COLO668 (cell line): ENCODE measurements at regions not wholly inside any gene's neighbourhood (a gene's known extent, or its start where the extent isn't known, plus 50 kb on each side); places are given as distances from the start of the nearest gene placed in this dataset.
A peak's percentile ranks its signal among the peaks of the same experiment; 100 is the strongest.
"Not testable (repeated sequence)": the region's sequence is repeated elsewhere in the genome, so short reads cannot be mapped to it uniquely, and the experiment has no call there.

Experiments used
- DNase-seq: peaks from one replicate; lab custom pipeline; 2025; ENCODE audit not compliant: unreplicated experiment; lab: John Stamatoyannopoulos, UW

DNA sequence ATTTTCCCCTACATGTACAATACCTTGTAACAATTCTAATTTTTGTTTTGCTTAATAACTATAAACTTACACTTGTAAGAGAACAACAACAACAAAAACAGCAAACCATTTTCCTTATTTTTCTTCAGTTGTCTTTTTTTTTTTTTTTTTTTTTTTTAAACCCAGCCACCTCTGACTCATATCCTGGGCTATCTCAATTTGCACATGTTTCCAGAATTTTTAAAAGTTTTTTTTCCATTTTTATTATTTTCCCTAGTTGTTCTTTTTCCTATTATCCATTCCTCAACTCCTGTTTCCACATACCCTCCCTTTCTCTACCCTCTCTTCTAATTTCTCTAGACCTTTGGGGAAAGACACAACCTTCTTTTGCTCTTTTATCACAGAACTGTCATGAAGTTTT lies 112.5 kb downstream of the EFEMP1 start:
- no peak for DNase-seq

DNA sequence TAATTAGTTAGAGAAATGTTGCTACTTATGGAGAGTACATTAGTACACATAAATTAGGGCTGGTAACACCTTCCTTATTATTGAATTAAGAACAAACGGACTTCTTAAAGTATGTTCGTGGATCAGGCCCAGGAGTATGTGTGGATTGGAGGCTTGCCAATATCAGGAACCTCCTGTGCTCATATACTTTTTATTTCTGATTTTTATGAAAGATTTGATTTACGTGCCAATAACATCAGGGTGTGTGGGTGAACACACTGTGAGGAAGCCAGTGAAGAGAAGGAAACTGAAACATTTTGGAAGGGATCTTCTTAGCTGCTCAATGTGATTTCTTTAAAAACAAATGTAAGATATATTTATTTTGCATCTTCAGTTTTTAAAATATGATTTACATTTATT lies 113.0 kb downstream of the EFEMP1 start:
- DNase-seq = no peak

- no peak for DNase-seq
Measured at GRCh38 chr2:55809875-55810621, 113.5 kb downstream of the EFEMP1 start.

DNA sequence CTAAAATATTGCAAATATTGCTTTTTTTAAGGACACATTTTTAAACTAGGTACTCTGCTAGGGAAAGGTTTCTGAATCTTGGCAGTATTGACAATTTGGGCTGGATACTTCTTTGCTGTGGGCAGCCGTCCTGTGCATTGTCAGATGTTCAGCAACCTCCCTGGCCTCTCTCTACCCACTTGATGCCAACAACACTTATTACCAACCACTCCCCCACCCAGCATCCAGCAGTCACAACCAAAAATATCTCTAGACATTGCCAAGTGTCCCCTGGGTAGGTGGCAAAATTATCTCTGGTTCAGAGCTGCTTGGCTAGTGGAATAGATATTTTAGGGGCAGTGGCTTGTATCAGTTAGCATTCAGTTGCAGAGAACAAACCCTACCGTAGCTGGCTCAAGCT lies 114.3 kb upstream of the PNPT1 start:
- DNase-seq = no peak

- no peak for DNase-seq
Measured at GRCh38 chr2:55805686-55806085, 112.0 kb upstream of the PNPT1 start.

DNA sequence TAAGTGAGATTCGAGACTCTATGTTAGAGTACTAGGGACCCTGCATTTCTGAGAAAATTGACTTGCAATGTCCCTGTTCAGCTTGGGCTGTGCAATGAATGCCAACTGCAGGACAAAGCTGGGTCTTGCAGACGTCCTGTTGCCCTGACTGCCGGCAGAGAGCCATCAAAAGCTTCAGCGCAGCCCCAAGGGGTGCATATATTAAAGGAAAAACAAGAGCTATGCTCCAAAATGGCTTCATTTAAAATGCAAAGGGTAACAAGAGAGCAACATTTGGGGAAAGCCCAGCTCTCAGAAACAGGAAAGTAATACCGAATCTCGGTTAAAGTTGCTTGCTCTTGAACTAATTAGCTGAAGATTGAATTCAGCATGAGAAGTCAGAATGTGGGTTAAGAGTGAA lies 110.9 kb upstream of the PNPT1 start:
- DNase-seq = no peak

DNA sequence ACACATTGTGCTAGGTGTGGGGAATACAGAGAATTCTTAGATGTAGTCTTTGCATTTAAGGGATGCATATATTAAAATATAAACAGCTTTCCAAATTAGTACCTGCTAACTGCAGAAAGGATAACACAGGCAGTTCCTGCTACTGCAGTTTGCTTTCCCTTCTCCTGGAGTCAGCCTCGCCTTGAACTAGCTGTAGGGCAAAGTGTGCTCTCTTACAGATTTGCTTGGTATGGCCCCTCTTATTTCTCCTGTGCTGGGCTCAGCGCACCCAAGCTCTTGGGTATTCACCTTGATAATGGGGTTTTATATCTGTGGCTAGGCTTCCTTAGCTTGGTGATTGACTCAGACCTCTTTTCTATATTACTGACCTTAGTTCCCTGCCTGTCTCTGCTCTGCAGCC lies 108.4 kb upstream of the PNPT1 start:
- DNase-seq = no peak

GRCh38 chr2:55801436-55801835 lies 107.8 kb upstream of the PNPT1 start:
- no peak for DNase-seq

GRCh38 chr2:55799624-55800023 lies 106.0 kb upstream of the PNPT1 start:
- DNase-seq = not testable (repeated sequence)

DNA sequence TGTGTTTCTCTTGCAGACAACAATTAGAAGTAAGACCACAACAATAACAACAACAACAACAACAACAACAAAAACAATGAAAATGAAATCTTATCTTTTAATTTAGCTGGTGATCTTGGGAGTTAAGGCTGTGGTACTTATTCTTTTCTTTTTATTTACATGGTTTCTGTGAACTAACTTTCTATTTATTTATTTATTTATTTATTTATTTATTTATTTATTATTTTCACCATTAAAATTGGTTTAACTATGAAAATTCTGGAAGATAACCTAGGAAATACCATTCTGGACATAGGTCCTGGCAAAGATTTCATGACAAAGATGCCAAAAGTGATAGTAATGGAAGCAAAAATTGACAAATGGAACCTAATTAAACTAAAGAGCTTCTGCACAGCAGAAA lies 102.5 kb upstream of the PNPT1 start:
- no peak for DNase-seq

GRCh38 chr2:55793602-55794001 lies 100.0 kb upstream of the PNPT1 start:
- DNase-seq = peak; percentile 6

GRCh38 chr2:55786280-55786679 lies 92.6 kb upstream of the PNPT1 start:
- DNase-seq = no peak

GRCh38 chr2:55783751-55784150 lies 90.1 kb upstream of the PNPT1 start:
- DNase-seq = not testable (repeated sequence)

GRCh38 chr2:55782528-55783173 lies 89.0 kb upstream of the PNPT1 start:
- no peak for DNase-seq

DNA sequence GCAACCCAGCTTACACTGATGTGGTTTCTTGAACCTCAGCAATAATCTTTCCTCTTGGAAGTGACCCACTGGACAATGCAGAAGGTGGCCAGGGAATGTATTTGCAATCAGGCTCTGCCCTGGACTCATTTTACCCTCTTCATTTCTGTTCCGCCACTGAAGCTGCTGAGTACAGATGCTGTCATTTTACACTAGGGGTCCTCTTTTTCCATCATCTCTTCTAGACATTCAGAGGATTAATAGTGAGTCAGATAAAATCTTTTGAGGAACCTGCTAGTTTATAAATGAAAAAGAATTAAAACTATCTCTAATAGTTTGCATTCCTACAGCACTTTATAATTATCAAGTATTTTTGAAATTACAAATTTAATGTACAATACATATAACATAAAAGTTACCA lies 87.9 kb upstream of the PNPT1 start:
- no peak for DNase-seq

GRCh38 chr2:55780697-55781096 lies 87.1 kb upstream of the PNPT1 start:
- DNase-seq = no peak

DNA sequence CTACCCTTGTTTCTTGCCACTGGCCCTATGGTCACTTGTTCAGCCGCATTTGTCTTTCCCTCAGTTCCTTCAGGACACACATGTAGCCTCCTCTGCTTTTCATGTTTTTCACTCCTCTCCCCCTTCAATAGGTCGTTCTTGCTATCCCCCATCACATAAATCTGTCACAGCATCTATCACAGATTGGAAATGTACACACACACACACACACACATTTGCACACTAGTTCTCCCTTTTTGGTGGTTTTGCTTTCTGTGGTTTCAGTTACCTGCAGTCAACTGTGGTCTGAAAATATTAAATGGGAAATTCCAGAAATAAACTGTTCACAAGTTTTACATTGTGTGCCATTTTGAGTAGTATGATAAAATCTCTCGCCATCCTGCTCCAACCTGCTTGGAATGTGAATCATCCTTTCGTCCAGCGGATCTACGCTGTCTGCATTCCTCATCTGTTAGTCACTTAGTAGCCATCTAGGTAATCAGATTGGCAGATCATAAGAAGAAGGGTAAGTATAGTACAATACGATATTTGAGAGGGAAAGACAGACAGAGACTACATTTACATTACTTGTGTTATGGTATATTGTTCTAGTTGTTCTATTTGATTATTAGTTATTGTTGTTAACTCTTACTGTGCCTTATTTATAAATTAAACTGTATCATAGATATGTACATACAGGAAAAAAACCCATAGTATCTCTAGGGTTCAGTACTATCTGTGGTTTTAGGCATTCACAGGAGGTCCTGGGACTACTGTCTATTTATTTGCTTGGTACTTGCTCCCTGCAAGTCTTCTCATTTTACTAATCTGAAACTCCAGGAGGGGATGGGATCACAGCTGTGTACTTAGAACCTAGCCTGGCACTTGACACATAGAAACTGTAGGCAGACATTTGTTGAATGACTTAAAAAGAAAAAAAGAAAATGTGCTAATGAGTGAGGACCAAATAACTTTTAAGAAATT lies 86.1 kb upstream of the PNPT1 start:
- DNase-seq = no peak

DNA sequence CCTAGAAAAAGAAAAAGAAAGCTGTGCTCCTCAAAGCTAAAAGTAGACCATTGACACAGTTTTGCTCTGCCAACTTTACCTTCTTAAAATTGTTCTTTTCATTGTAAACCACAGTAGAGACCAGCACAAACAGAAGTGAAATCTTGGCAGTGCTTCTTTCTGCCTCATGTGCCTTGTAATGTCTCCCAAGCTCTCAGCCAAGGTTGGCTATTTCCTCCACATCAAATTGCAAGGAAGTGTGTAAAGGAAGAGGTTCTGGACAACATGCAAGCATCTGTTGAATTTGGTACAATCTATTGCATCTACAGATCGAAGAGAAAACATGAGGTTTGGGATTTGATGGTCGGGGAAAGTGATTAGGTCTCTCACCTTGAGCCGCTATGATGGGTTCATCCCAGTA lies 83.3 kb upstream of the PNPT1 start:
- no peak for DNase-seq

GRCh38 chr2:55776479-55776878 lies 82.8 kb upstream of the PNPT1 start:
- DNase-seq = no peak

DNA sequence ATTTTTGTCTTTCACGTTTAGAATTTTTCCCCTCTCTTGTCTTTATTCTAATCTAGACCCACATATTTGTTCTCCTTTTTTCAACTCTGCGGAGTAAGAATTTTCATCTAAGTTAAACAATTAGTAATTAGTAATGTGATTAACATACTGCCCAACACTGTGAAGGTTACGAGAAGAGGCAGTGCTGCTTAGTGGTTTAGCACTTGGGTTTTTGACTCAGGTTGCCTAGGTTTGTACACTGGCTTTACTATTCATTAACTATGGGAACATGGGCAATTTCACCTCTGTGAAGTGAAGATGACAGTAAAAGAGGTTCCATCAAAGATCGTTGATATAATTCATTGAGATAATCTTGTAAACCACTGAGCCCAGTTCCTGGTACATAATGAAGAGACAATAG lies 82.2 kb upstream of the PNPT1 start:
- DNase-seq = no peak

DNA sequence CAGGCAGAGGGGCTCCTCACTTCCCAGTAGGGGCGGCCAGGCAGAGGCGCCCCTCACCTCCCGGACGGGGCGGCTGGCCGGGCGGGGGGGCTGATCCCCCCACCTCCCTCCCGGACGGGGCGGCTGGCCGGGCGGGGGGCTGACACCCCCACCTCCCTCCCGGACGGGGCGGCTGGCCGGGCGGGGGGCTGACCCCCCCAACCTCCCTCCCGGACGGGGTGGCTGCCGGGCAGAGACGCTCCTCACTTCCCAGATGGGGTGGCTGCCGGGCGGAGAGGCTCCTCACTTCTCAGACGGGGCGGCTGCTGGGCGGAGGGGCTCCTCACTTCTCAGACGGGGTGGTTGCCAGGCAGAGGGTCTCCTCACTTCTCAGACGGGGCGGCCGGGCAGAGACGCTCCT lies 80.0 kb upstream of the PNPT1 start:
- DNase-seq = not testable (repeated sequence)
